HL-60 (cell line): ENCODE measurements at regions not wholly inside any gene's neighbourhood (a gene's known extent, or its start where the extent isn't known, plus 50 kb on each side); places are given as distances from the start of the nearest gene placed in this dataset.

Experiments
- DNase-seq, 2 experiments: peaks; one replicate each; pipeline ENCODE4 v3.0.0-alpha.2; 2010 to 2020; ENCODE audit warnings: low read depth in 1 of 2, low spot score in 1 of 2
- H3K27ac ChIP-seq: fragments of 250-450 bp; sonication (Bioruptor Pico); replicated peaks from 2 replicates; pipeline ENCODE4 v1.5.1; 2020; ENCODE audit warnings: mild to moderate bottlenecking, moderate library complexity
- H3K27me3 ChIP-seq: fragments of 250-450 bp; sonication (Bioruptor Pico); 2 replicates; pipeline ENCODE4 v1.5.1; 2021; ENCODE audit warnings: mild to moderate bottlenecking, moderate library complexity; ENCODE audit not compliant: insufficient read depth, poor library complexity, severe bottlenecking
- H3K4me3 ChIP-seq: replicated peaks from 2 replicates; pipeline ENCODE4 v1.5.1; 2011; ENCODE audit warnings: mild to moderate bottlenecking, control low read depth, low read length; ENCODE audit not compliant: insufficient read depth
- GABPA ChIP-seq: IDR thresholded peaks from 2 replicates; pipeline ENCODE4 v1.6.1; 2012; ENCODE audit warnings: low read depth
- POLR2AphosphoS5 ChIP-seq: IDR thresholded peaks from 2 replicates; pipeline ENCODE4 v1.6.1; 2012; ENCODE audit warnings: low read depth
- SPI1 ChIP-seq: IDR thresholded peaks from 2 replicates; pipeline ENCODE4 v1.6.1; 2012; ENCODE audit warnings: low read depth, mild to moderate bottlenecking, borderline replicate concordance
- TF ChIP-seq, protein P1 (sequence below): IDR thresholded peaks from 2 replicates; pipeline ENCODE4 v1.6.1; 2012; ENCODE audit warnings: low read depth; ENCODE audit not compliant: insufficient replicate concordance
- TF ChIP-seq, protein P2 (sequence below): IDR thresholded peaks from one replicate; pipeline ENCODE4 v1.5.1; 2011; ENCODE audit warnings: low read length, control low read depth, inconsistent platforms; ENCODE audit not compliant: insufficient read depth

DNA sequence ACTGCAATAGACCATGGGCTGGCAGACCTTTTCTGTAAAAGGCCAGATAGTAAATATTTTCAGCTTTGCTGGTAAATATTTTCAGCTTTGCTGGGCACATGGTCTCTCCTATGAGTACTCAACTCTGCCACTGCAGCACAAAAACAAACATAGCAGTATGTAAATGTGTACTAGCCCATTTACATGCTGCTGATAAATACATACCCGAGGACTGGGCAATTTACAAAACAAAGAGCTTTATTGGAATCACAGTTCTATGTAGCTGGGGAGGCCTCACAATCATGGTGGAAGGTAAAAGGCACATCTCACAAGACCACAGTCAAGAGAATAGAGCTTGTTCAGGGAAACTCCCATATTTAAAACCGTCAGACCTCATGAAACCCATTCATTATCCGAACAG is 793.0 kb downstream of the EDEM1 start:
- H3K27ac ChIP-seq, result no peak overlapping the region
- TF ChIP-seq SPI1 (no peak), POLR2AphosphoS5 (no peak)
- TF ChIP-seq, protein P1, sequence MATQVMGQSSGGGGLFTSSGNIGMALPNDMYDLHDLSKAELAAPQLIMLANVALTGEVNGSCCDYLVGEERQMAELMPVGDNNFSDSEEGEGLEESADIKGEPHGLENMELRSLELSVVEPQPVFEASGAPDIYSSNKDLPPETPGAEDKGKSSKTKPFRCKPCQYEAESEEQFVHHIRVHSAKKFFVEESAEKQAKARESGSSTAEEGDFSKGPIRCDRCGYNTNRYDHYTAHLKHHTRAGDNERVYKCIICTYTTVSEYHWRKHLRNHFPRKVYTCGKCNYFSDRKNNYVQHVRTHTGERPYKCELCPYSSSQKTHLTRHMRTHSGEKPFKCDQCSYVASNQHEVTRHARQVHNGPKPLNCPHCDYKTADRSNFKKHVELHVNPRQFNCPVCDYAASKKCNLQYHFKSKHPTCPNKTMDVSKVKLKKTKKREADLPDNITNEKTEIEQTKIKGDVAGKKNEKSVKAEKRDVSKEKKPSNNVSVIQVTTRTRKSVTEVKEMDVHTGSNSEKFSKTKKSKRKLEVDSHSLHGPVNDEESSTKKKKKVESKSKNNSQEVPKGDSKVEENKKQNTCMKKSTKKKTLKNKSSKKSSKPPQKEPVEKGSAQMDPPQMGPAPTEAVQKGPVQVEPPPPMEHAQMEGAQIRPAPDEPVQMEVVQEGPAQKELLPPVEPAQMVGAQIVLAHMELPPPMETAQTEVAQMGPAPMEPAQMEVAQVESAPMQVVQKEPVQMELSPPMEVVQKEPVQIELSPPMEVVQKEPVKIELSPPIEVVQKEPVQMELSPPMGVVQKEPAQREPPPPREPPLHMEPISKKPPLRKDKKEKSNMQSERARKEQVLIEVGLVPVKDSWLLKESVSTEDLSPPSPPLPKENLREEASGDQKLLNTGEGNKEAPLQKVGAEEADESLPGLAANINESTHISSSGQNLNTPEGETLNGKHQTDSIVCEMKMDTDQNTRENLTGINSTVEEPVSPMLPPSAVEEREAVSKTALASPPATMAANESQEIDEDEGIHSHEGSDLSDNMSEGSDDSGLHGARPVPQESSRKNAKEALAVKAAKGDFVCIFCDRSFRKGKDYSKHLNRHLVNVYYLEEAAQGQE, result no peak
- no peak overlapping the region for H3K4me3 ChIP-seq
- no peaks in the 10 kb centered on the region for H3K27me3 ChIP-seq
- DNase-seq, result no peak

DNA sequence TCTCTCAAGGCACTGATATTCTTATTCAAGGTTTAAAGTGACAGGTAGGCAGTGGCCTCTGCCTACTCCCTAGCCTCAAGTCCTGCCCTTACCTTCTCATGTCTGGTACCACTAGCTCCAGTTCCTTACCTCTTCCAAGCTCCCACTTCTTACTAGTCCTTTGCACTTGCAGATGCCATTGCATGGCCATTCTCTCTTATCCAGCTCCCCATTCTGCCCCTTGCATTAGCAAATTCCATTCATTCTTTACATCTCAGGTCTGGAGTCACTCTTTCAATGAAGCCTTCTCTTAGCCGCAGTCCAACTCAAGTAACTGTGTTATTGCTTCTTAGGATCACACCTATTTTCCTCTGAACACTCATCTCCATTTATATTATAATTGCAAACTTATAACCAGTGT is 807.1 kb downstream of the EDEM1 start:
- TF ChIP-seq, protein P1, result no peak
- TF ChIP-seq SPI1, result no peak
- no peak for TF ChIP-seq POLR2AphosphoS5
- TF ChIP-seq, protein P2, sequence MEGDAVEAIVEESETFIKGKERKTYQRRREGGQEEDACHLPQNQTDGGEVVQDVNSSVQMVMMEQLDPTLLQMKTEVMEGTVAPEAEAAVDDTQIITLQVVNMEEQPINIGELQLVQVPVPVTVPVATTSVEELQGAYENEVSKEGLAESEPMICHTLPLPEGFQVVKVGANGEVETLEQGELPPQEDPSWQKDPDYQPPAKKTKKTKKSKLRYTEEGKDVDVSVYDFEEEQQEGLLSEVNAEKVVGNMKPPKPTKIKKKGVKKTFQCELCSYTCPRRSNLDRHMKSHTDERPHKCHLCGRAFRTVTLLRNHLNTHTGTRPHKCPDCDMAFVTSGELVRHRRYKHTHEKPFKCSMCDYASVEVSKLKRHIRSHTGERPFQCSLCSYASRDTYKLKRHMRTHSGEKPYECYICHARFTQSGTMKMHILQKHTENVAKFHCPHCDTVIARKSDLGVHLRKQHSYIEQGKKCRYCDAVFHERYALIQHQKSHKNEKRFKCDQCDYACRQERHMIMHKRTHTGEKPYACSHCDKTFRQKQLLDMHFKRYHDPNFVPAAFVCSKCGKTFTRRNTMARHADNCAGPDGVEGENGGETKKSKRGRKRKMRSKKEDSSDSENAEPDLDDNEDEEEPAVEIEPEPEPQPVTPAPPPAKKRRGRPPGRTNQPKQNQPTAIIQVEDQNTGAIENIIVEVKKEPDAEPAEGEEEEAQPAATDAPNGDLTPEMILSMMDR, result no peak
- no peak overlapping the region for H3K4me3 ChIP-seq
- no peaks in the 10 kb centered on the region for H3K27me3 ChIP-seq
- H3K27ac ChIP-seq, result no peak overlapping the region
- DNase-seq, result no peak

DNA sequence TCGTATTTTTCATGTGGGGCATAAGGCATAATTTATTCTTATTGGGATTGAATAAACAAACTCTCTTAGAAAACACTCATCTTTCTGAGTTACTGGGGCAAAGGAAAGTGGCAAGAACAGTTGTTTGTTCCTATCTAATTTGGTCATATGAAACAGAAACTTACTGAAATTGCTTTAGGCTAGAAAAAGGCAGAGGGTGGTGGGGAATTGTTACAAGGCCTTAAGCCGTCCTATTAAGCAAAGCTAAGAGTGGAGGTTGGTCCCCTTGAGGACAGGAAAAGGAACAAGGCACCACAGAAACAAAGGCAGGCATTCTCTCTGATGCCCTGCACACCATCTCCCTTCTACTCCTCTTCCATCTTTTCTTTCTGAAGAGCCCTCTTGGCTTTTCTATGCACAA is 830.9 kb downstream of the EDEM1 start:
- H3K27me3 ChIP-seq, result no peaks in the 10 kb centered on the region
- no peak overlapping the region for H3K27ac ChIP-seq
- TF ChIP-seq, protein P2, result no peak
- no peak for TF ChIP-seq SPI1
- TF ChIP-seq GABPA, result no peak
- TF ChIP-seq, protein P1, result no peak
- H3K4me3 ChIP-seq, result no peak overlapping the region
- DNase-seq, result no peak

DNA sequence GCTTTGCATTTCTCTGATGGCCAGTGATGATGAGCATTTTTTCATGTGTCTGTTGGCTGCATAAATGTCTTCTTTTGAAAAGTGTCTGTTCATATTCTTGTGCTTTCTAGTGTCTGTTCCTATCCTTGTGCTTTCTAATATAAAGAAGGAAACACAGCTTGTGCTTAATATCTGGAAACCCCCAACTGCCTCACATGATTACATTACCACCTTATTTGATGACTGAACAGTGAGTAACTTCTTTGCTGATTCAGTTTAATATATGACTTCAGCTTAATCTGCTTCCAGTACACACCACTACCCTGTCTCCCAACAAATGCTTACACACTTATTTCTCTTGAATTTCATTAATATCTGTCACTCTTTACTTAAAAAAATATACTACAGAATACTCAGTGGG is 835.1 kb downstream of the EDEM1 start:
- no peak overlapping the region for H3K4me3 ChIP-seq
- H3K27ac ChIP-seq, result no peak overlapping the region
- no peak for TF ChIP-seq GABPA
- TF ChIP-seq, protein P2, result no peak
- TF ChIP-seq SPI1, result no peak
- TF ChIP-seq POLR2AphosphoS5, result no peak
- TF ChIP-seq, protein P1, result no peak
- no peaks in the 10 kb centered on the region for H3K27me3 ChIP-seq
- DNase-seq, result no peak
